ENCODE measurements at regions not wholly inside any gene's neighbourhood (a gene's known extent, or its start where the extent isn't known, plus 50 kb on each side); places are given as distances from the start of the nearest gene placed in this dataset.

DNA sequence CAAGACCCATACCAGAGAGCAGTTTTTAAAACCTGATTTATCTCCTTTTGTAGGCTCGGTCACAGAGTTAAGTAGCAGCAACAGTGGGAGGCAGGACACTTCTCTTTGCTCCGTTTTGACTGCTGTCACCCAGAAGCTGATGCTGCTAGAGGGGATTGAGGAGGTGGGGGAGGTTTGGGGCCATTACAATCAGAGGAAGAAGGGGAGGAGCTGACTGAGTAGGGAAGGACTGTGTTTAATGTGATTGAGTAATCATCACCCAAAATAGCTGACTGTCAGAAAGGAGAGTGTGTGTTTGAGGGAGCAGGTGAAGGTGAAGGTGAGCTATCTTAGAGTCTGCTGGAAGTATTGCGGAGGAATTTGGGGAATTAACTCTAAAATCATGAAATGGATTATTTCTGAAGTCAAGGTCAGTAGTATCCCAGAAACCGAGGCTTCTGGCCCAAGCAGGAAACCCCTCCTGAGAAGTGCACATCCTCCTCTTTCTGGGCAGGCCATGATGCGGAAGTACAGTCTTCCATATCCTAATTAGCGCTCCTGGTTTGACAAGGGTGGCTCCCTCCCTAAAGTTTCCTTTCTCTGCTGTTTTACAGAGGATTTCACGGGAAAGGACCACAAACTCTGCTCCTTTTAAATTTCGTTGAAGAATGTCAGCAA is 214.9 kb downstream of the PLK2 start:
- Histone ChIP-seq H3K4me3 (ENCODE audit: low read depth in 1 of 3, low read length in 3 of 3) (no peak overlapping the region), H3K27ac (ENCODE audit: low read depth in 1 of 2, low read length in 2 of 2) (peak overlapping the region in 1 of 2 donors; percentile 11), H3K36me3 (ENCODE audit: control insufficient read depth in 4 of 4, insufficient read depth in 3 of 4, low read depth in 1 of 4, low read length in 3 of 4) (no peaks in the 10 kb centered on the region), H3K9me3 (ENCODE audit: control insufficient read depth in 4 of 4, low read length in 3 of 4) (no peaks in the 10 kb centered on the region), H3K27me3 (ENCODE audit: control insufficient read depth in 4 of 4, insufficient read depth in 4 of 4, low read length in 3 of 4) (no peaks in the 10 kb centered on the region), H3K4me1 (ENCODE audit: control insufficient read depth in 4 of 4, insufficient read depth in 4 of 4, low read length in 3 of 4) (no peaks in the 10 kb centered on the region), H3K9ac (ENCODE audit: low read depth in 1 of 2, low read length in 2 of 2) (no peak overlapping the region)
- no peak for DNase-seq (ENCODE audit: low spot score)
- peak; percentile 35 for TF ChIP-seq NR2F2 (IDR thresholded peaks at IDR 0.05)
- TF ChIP-seq EGR1 (IDR thresholded peaks at IDR 0.05; ENCODE audit: low read depth in 2 of 2), result peak in 1 of 2 donors; percentile 14
- no peak for TF ChIP-seq JUND (IDR thresholded peaks at IDR 0.05)
- WGBS, result 51% methylated on average over 8 of the region's 8 CpGs

DNA sequence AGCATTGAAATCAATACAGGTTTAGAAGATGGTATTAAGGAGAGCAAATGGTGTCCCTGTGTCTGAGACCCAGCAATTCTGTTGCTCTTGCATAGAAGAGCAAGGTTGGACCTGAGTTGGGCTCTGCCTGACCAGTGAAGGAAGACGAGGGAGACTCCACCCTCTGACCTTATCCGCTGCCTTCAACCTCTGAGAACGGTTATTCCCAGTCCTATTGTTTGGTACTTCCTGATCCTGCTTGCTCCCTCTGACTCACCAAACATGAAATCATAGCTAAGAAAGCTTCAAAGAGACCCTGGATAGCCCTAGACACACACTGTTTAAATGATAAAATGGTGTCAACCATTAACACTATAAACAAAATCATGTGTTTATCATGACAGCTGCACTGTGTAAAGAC is 218.5 kb downstream of the PLK2 start:
- H3K27ac ChIP-seq (ENCODE audit: low read depth in 1 of 2, low read length in 2 of 2), result no peak overlapping the region
- no peak for DNase-seq (ENCODE audit: low spot score)
- H3K4me3 ChIP-seq (ENCODE audit: low read depth in 1 of 3, low read length in 3 of 3), result no peak overlapping the region
- H3K9ac ChIP-seq (ENCODE audit: low read depth in 1 of 2, low read length in 2 of 2), result no peak overlapping the region
- H3K27me3 ChIP-seq (ENCODE audit: control insufficient read depth in 4 of 4, insufficient read depth in 4 of 4, low read length in 3 of 4), result no peaks in the 10 kb centered on the region
- H3K4me1 ChIP-seq (ENCODE audit: control insufficient read depth in 4 of 4, insufficient read depth in 4 of 4, low read length in 3 of 4), result no peaks in the 10 kb centered on the region
- TF ChIP-seq RAD21 (IDR thresholded peaks at IDR 0.05) (peak in 1 of 2 donors; percentile 20), NR2F2 (IDR thresholded peaks at IDR 0.05) (peak; percentile 83), RXRA (IDR thresholded peaks at IDR 0.05) (peak in 1 of 2 donors; percentile 4), GABPA (IDR thresholded peaks at IDR 0.05 in 1 of 2, conservative IDR thresholded peaks at IDR 0.05 in 1 of 2) (no peak), JUND (IDR thresholded peaks at IDR 0.05) (peak in 1 of 2 donors; percentile 14), YY1 (IDR thresholded peaks at IDR 0.05) (no peak), HNF4G (IDR thresholded peaks at IDR 0.05) (no peak), TAF1 (conservative IDR thresholded peaks at IDR 0.05) (no peak)
- TF ChIP-seq, protein P1, sequence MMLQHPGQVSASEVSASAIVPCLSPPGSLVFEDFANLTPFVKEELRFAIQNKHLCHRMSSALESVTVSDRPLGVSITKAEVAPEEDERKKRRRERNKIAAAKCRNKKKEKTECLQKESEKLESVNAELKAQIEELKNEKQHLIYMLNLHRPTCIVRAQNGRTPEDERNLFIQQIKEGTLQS (IDR thresholded peaks at IDR 0.05), result no peak
- TF ChIP-seq, protein P2, sequence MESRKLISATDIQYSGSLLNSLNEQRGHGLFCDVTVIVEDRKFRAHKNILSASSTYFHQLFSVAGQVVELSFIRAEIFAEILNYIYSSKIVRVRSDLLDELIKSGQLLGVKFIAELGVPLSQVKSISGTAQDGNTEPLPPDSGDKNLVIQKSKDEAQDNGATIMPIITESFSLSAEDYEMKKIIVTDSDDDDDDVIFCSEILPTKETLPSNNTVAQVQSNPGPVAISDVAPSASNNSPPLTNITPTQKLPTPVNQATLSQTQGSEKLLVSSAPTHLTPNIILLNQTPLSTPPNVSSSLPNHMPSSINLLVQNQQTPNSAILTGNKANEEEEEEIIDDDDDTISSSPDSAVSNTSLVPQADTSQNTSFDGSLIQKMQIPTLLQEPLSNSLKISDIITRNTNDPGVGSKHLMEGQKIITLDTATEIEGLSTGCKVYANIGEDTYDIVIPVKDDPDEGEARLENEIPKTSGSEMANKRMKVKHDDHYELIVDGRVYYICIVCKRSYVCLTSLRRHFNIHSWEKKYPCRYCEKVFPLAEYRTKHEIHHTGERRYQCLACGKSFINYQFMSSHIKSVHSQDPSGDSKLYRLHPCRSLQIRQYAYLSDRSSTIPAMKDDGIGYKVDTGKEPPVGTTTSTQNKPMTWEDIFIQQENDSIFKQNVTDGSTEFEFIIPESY (IDR thresholded peaks at IDR 0.05), result no peak
- WGBS, result 67% methylated on average over 3 of the region's 3 CpGs
- no peaks in the 10 kb centered on the region for H3K9me3 ChIP-seq (ENCODE audit: control insufficient read depth in 4 of 4, low read length in 3 of 4)
- no peaks in the 10 kb centered on the region for H3K36me3 ChIP-seq (ENCODE audit: control insufficient read depth in 4 of 4, insufficient read depth in 3 of 4, low read depth in 1 of 4, low read length in 3 of 4)

DNA sequence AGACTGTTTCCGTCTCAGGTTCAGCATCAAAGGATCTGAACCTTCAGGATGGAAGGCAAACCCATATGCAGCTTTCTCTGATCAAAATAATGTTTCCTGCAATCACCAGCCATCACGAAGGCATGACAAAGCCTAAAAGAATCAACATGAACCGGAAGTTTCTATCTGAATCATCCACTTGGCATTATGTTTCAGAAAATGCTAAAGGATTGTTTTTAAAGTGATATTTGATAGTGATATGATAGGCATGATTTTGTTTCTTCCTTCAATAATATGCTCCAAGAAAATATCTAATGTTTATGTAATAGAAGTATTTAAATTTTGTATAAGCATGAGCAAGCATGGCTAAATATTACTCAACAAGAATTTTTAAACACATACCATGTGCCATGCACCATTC is 219.6 kb downstream of the PLK2 start:
- WGBS, result 67% methylated on average over 3 of the region's 3 CpGs
- Histone ChIP-seq H3K9ac (ENCODE audit: low read depth in 1 of 2, low read length in 2 of 2) (no peak overlapping the region), H3K27me3 (ENCODE audit: control insufficient read depth in 4 of 4, insufficient read depth in 4 of 4, low read length in 3 of 4) (no peaks in the 10 kb centered on the region), H3K36me3 (ENCODE audit: control insufficient read depth in 4 of 4, insufficient read depth in 3 of 4, low read depth in 1 of 4, low read length in 3 of 4) (no peaks in the 10 kb centered on the region), H3K27ac (ENCODE audit: low read depth in 1 of 2, low read length in 2 of 2) (no peak overlapping the region), H3K9me3 (ENCODE audit: control insufficient read depth in 4 of 4, low read length in 3 of 4) (no peaks in the 10 kb centered on the region), H3K4me3 (ENCODE audit: low read depth in 1 of 3, low read length in 3 of 3) (no peak overlapping the region), H3K4me1 (ENCODE audit: control insufficient read depth in 4 of 4, insufficient read depth in 4 of 4, low read length in 3 of 4) (no peaks in the 10 kb centered on the region)
- TF ChIP-seq, protein P2 (IDR thresholded peaks at IDR 0.05), result no peak
- TF ChIP-seq YY1 (IDR thresholded peaks at IDR 0.05) (no peak), GABPA (IDR thresholded peaks at IDR 0.05 in 1 of 2, conservative IDR thresholded peaks at IDR 0.05 in 1 of 2) (no peak), HNF4G (IDR thresholded peaks at IDR 0.05) (no peak), SP1 (IDR thresholded peaks at IDR 0.05) (no peak), EGR1 (IDR thresholded peaks at IDR 0.05; ENCODE audit: low read depth in 2 of 2) (no peak), FOXA2 (IDR thresholded peaks at IDR 0.05) (no peak), NR2F2 (IDR thresholded peaks at IDR 0.05) (no peak), JUND (IDR thresholded peaks at IDR 0.05) (no peak), RXRA (IDR thresholded peaks at IDR 0.05) (no peak), HNF4A (conservative IDR thresholded peaks at IDR 0.05) (no peak), FOXA1 (IDR thresholded peaks at IDR 0.05) (no peak)
- TF ChIP-seq, protein P3, sequence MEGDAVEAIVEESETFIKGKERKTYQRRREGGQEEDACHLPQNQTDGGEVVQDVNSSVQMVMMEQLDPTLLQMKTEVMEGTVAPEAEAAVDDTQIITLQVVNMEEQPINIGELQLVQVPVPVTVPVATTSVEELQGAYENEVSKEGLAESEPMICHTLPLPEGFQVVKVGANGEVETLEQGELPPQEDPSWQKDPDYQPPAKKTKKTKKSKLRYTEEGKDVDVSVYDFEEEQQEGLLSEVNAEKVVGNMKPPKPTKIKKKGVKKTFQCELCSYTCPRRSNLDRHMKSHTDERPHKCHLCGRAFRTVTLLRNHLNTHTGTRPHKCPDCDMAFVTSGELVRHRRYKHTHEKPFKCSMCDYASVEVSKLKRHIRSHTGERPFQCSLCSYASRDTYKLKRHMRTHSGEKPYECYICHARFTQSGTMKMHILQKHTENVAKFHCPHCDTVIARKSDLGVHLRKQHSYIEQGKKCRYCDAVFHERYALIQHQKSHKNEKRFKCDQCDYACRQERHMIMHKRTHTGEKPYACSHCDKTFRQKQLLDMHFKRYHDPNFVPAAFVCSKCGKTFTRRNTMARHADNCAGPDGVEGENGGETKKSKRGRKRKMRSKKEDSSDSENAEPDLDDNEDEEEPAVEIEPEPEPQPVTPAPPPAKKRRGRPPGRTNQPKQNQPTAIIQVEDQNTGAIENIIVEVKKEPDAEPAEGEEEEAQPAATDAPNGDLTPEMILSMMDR (IDR thresholded peaks at IDR 0.05; ENCODE audit: low read depth, low read length, missing input control), result no peak
- TF ChIP-seq, protein P4, sequence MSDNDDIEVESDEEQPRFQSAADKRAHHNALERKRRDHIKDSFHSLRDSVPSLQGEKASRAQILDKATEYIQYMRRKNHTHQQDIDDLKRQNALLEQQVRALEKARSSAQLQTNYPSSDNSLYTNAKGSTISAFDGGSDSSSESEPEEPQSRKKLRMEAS (IDR thresholded peaks at IDR 0.05), result no peak
- DNase-seq (ENCODE audit: low spot score), result no peak

Data from liver (tissue), 8 donors.